MM.1S (cell line): ENCODE measurements at regions not wholly inside any gene's neighbourhood (a gene's known extent, or its start where the extent isn't known, plus 50 kb on each side); places are given as distances from the start of the nearest gene placed in this dataset.

ENCODE experiments used
- EZH2 ChIP-seq: fragments of 300-600 bp; sonication (generic); optimal IDR thresholded peaks from 2 replicates; pipeline ENCODE3; 2017; ENCODE audit warnings: low read depth, mild to moderate bottlenecking, antibody characterized with exemption, low read length, mixed read lengths
- EZH2phosphoT487 ChIP-seq: fragments of 300-600 bp; sonication (generic); IDR thresholded peaks from 2 replicates; pipeline ENCODE4 v1.6.1; 2018; ENCODE audit warnings: antibody characterized with exemption, low read length
- TF ChIP-seq, protein P1 (sequence below): fragments of 300-600 bp; sonication (generic); IDR thresholded peaks from 2 replicates; pipeline ENCODE4 v1.5.1; 2016; ENCODE audit warnings: antibody characterized with exemption, low read length, mixed read lengths

DNA sequence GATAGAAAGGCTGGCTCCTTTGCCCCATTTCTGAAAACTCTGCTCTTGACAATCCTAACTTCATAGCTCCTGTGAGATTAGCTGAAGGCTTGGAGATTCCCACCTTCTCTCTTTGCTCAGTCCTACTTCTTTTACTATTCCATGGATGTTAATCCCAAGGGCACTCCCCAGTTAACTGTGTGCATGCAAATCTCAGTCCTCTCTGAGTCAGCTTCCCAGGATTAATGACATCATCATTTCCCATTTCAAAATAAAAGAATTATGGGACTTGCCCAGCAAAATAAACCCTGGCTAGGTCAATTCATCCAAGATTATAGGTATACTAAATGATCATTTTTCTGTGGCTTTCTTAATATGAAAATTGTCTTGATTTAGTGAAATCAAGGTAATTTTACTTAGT is 328.6 kb upstream of the NR3C2 start:
- TF ChIP-seq, protein P1, sequence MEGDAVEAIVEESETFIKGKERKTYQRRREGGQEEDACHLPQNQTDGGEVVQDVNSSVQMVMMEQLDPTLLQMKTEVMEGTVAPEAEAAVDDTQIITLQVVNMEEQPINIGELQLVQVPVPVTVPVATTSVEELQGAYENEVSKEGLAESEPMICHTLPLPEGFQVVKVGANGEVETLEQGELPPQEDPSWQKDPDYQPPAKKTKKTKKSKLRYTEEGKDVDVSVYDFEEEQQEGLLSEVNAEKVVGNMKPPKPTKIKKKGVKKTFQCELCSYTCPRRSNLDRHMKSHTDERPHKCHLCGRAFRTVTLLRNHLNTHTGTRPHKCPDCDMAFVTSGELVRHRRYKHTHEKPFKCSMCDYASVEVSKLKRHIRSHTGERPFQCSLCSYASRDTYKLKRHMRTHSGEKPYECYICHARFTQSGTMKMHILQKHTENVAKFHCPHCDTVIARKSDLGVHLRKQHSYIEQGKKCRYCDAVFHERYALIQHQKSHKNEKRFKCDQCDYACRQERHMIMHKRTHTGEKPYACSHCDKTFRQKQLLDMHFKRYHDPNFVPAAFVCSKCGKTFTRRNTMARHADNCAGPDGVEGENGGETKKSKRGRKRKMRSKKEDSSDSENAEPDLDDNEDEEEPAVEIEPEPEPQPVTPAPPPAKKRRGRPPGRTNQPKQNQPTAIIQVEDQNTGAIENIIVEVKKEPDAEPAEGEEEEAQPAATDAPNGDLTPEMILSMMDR, result no peak
- TF ChIP-seq EZH2, result no peak
- no peak for TF ChIP-seq EZH2phosphoT487
